Duodenal mucosa (tissue), 2 donors: ENCODE measurements at regions not wholly inside any gene's neighbourhood (a gene's known extent, or its start where the extent isn't known, plus 50 kb on each side); places are given as distances from the start of the nearest gene placed in this dataset.

Source experiments
- H3K27ac ChIP-seq: one replicate; pipeline ENCODE4 v1.7.0; 2013; ENCODE audit warnings: low read depth, low read length
- H3K27me3 ChIP-seq, 2 donors: one replicate each; pipeline ENCODE4 v1.7.0; 2013; ENCODE audit warnings: low read length in 2 of 2, control low read depth in 1 of 2; ENCODE audit not compliant: insufficient read depth in 2 of 2, control insufficient read depth in 1 of 2
- H3K36me3 ChIP-seq, 2 donors: one replicate each; pipeline ENCODE4 v1.7.0; 2013; ENCODE audit warnings: low read length in 2 of 2, control low read depth in 1 of 2; ENCODE audit not compliant: insufficient read depth in 2 of 2, control insufficient read depth in 1 of 2
- H3K4me1 ChIP-seq, 2 donors: one replicate each; pipeline ENCODE4 v1.7.0; 2013; ENCODE audit warnings: low read length in 2 of 2, control low read depth in 1 of 2; ENCODE audit not compliant: insufficient read depth in 2 of 2, control insufficient read depth in 1 of 2
- H3K4me3 ChIP-seq, 2 donors: one replicate each; pipeline ENCODE4 v1.7.0; 2013; ENCODE audit warnings: low read length in 2 of 2, low read depth in 1 of 2
- H3K9ac ChIP-seq, 2 donors: one replicate each; pipeline ENCODE4 v1.7.0; 2013; ENCODE audit warnings: low read length in 2 of 2, low read depth in 1 of 2
- H3K9me3 ChIP-seq, 2 donors: one replicate each; pipeline ENCODE4 v1.7.0; 2013; ENCODE audit warnings: low read length in 2 of 2, control low read depth in 1 of 2; ENCODE audit not compliant: control insufficient read depth in 1 of 2

DNA sequence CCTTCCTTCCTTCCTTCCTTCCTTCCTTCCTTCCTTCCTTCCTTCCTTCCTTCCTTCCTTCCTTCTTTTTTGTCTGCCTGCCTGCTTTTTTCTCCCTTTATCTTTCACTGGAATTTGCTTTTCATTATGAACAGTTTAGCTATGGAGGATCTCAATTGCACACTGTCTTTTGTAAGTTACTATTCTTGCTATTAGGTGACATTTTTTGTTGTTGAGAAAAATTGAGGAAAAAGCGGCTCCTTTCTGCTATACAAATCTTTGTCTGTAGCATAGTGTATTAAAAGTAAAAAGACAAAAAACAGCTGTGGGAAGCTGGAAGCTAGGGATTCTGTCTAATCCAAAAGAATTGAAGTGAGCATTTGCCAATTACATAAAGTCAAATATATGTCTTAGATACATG lies 448.7 kb downstream of the DCDC2C start:
- Histone ChIP-seq H3K4me1 (no peaks in the 10 kb centered on the region), H3K27ac (no peak overlapping the region), H3K4me3 (no peak overlapping the region), H3K9ac (no peak overlapping the region), H3K9me3 (peaks cover 17 to 18% of the 10 kb centered on the region in 2 donors), H3K36me3 (no peaks in the 10 kb centered on the region), H3K27me3 (no peaks in the 10 kb centered on the region)

DNA sequence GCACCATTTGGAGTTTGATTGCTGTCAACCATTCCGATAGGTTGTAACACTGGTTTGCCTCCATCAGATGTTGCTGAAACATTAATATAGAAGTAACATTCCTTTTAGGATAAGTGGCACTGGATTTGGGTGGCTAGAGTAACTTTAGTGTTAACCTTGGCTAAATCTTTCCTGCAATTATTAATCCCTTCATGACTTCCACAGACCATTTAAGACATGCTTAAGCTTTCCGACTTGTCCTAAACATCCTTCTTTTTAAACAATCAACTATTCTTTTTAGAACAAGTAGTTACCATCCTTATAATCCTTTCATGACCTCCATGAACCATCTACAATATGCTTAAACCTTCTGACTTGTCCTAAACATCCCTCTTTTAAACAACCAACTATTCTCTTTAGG lies 465.5 kb downstream of the DCDC2C start:
- Histone ChIP-seq H3K9me3 (peaks cover 24 to 38% of the 10 kb centered on the region in 2 donors), H3K27ac (no peak overlapping the region), H3K4me3 (no peak overlapping the region), H3K27me3 (no peaks in the 10 kb centered on the region), H3K9ac (no peak overlapping the region), H3K36me3 (no peaks in the 10 kb centered on the region), H3K4me1 (no peaks in the 10 kb centered on the region)

DNA sequence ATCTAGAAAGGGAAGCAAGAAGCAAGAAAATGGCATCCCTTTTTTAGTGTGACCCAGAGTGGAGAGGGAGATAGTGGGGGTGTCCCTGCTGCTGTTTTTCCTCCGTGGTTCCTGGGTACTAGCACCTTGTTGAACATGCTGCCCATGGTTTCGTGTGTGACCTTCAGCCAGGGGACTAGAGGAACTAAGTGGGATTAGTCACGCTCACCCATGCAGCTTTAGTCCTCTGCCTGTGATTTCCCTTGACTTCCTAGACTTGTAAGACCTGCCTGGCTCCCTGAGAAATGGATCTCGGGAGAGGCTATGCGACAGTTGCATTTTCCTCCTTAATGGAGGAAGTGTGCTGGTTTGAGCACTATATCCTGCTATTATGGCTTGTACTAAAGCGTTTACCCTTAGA lies 471.4 kb downstream of the DCDC2C start:
- H3K9me3 ChIP-seq = peaks cover 39 to 54% of the 10 kb centered on the region in 2 donors
- no peaks in the 10 kb centered on the region for H3K4me1 ChIP-seq
- no peaks in the 10 kb centered on the region for H3K36me3 ChIP-seq
- no peak overlapping the region for H3K9ac ChIP-seq
- H3K27me3 ChIP-seq = no peaks in the 10 kb centered on the region
- H3K4me3 ChIP-seq = no peak overlapping the region
- H3K27ac ChIP-seq = no peak overlapping the region

DNA sequence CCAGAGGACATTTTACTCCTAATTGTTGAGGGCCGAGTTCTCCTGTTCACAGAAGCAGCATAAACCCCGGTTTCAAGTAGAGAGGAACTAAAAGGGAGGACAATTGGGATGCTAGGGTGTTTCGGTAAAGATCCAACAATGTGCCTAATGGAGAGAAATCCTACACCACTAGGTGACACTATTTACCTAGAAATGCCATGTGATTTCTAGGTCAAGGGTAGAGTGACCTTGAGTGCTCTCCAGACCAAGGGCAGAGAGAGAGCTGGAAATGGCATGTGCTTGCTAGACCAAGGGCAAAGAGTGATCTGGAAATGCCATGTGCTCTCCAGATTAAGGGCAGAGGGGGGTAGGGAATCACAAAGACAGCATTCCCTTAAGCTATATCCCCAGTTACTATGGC lies 472.0 kb downstream of the DCDC2C start:
- Histone ChIP-seq H3K36me3 (no peaks in the 10 kb centered on the region), H3K9ac (no peak overlapping the region), H3K4me1 (no peaks in the 10 kb centered on the region), H3K27ac (no peak overlapping the region), H3K9me3 (peaks cover 39 to 56% of the 10 kb centered on the region in 2 donors), H3K4me3 (no peak overlapping the region), H3K27me3 (no peaks in the 10 kb centered on the region)

DNA sequence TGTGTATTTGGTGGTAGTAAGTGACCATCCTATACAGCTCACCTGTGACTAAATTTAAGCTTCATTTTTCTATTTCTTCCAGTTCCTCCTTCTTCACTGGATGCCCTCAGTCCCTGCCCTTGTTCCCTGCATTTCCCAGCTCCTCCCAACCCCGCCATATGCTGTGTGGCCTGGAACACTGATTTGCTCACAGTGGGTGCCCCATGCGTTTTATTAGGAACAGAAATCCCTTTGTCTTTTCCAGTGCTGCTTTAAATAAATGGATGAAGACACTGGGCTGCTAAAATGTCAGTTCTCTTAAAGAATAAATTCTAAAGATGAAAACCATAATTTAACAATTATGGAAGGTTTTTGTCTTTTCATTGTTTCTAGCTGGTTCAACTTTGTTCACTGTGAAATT lies 477.3 kb downstream of the DCDC2C start:
- no peak overlapping the region for H3K9ac ChIP-seq
- no peaks in the 10 kb centered on the region for H3K4me1 ChIP-seq
- peaks cover 22% of the 10 kb centered on the region in 2 donors for H3K9me3 ChIP-seq
- H3K27me3 ChIP-seq = no peaks in the 10 kb centered on the region
- H3K4me3 ChIP-seq = no peak overlapping the region
- H3K27ac ChIP-seq = no peak overlapping the region
- no peaks in the 10 kb centered on the region for H3K36me3 ChIP-seq

DNA sequence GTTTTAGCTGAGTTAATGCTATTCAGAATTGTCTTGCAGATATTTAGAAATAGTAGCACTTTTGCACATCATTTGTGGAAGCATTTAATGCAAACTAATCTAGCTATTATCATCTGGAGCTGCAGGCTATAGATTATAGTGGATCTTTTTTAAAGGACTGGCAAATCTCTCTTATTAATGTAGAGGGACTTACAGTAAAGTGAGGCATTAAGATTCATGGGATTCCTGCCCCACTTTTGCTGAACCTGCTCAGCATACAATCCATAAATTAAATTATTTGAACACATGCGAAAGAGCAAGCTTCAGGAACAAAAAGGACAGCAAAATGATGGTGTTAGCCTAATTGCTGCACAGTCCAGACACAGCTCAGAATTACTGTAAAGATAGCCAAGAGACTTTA lies 477.7 kb downstream of the DCDC2C start:
- H3K36me3 ChIP-seq = no peaks in the 10 kb centered on the region
- no peaks in the 10 kb centered on the region for H3K4me1 ChIP-seq
- H3K27ac ChIP-seq = no peak overlapping the region
- H3K9me3 ChIP-seq = peaks cover 18 to 22% of the 10 kb centered on the region in 2 donors
- no peak overlapping the region for H3K4me3 ChIP-seq
- no peaks in the 10 kb centered on the region for H3K27me3 ChIP-seq
- H3K9ac ChIP-seq = no peak overlapping the region

DNA sequence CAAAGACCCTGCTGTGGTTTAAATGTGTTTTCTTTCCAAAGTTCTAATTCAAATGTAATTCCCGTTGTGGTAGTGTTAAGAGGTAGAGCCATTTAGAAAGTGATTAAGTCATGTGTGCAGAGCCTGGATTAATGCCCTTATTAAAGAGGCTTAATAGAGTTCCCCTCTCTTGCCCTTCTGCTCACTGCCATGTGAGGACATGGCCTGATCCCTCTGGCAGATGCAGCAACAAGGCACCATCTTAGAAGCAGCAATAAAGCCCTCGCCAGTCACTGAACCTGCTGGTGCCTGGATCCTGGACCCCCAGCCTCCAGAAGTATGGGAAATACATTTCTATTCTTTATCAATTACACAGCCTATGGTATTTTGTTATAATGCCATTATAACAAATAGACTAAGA lies 485.2 kb downstream of the DCDC2C start:
- H3K9ac ChIP-seq = no peak overlapping the region
- H3K27me3 ChIP-seq = no peaks in the 10 kb centered on the region
- H3K4me1 ChIP-seq = no peaks in the 10 kb centered on the region
- H3K4me3 ChIP-seq = no peak overlapping the region
- peaks cover 17 to 39% of the 10 kb centered on the region in 2 donors for H3K9me3 ChIP-seq
- H3K36me3 ChIP-seq = no peaks in the 10 kb centered on the region
- H3K27ac ChIP-seq = no peak overlapping the region

DNA sequence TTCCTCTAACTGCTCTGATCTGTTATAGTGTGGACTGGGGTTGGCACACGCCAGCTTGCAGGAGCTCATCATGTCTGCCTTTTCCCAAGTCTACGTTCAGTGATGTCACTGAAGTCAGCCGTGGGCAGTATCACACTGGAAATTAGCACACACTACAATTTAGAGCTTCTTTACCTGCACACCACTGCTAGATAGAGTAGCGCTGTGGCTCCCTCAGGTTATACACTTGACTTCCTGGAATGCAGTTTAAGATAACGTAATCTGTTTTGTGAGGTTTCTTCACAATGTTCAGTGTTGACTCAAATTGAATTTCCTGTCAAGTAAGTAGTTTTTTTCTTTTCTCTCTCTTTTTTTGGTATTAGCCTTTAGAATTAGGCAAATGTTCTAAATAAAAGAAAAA lies 487.2 kb downstream of the DCDC2C start:
- Histone ChIP-seq H3K4me3 (no peak overlapping the region), H3K27ac (no peak overlapping the region), H3K9me3 (peaks cover 16 to 39% of the 10 kb centered on the region in 2 donors), H3K4me1 (no peaks in the 10 kb centered on the region), H3K27me3 (no peaks in the 10 kb centered on the region), H3K9ac (no peak overlapping the region), H3K36me3 (no peaks in the 10 kb centered on the region)

DNA sequence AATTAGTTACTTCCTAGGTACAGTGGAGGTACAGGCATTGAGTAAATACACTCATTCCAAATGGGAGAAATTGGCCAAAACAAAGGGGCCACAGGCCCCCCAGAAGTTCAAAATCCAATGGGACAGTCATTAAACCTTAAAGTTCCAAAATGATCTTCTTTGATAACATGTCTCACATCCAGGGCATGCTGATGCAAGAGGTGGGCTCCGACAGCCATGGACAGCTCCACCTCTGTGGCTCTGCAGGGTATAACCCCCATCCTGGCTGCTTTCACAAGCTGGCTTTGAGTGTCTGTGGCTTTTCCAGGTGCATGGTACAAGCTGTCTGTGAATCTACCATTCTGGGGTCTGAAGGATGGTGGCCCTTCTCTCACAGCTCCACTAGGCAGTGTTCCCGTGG lies 488.7 kb downstream of the DCDC2C start:
- H3K36me3 ChIP-seq = no peaks in the 10 kb centered on the region
- H3K27ac ChIP-seq = no peak overlapping the region
- no peak overlapping the region for H3K4me3 ChIP-seq
- H3K9ac ChIP-seq = no peak overlapping the region
- no peaks in the 10 kb centered on the region for H3K27me3 ChIP-seq
- H3K9me3 ChIP-seq = peaks cover 19 to 34% of the 10 kb centered on the region in 2 donors
- no peaks in the 10 kb centered on the region for H3K4me1 ChIP-seq

DNA sequence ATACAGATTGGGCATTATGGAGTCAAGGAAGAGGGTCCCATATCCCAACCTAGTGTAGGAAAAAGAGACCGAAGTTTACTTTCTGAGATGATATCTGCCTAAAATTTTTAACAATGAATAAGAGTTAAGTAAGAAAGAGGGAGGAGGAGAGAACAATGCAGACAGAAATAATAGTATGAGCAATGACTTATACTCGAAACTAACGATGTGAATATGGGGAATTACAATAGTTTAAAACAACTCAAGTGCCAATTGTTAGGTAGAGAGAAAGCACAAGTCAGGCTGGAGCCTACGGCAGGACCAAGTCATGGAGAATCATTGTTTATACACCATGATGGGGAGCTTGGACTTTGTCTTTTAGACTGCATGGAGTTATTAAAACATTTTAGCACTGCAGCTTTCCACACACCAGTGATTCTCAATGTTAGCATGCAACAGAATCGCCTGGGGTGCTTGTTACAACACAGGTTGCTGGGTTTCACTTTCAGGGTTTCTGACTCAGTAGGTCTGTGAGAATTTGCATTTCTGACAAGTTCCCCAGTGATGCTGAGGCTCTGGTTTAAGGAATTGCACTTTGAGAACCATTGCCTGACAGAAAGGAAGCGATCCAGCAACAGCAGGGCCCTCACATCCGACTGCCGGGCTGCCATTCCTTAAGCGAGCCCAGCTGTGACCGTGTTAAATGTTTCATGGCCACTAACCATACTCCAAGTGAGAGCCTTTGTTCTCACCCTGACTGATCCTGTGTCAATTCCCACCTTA lies 511.2 kb downstream of the DCDC2C start:
- Histone ChIP-seq H3K9ac (no peak overlapping the region), H3K27me3 (no peaks in the 10 kb centered on the region), H3K4me1 (no peaks in the 10 kb centered on the region), H3K4me3 (no peak overlapping the region), H3K9me3 (peaks cover 3 to 17% of the 10 kb centered on the region in 2 donors), H3K36me3 (no peaks in the 10 kb centered on the region), H3K27ac (no peak overlapping the region)
